Activated naive CD4-positive, alpha-beta T cell treated with anti-CD3 and anti-CD28 coated beads for 36 hours (primary cell): ENCODE measurements at regions not wholly inside any gene's neighbourhood (a gene's known extent, or its start where the extent isn't known, plus 50 kb on each side); places are given as distances from the start of the nearest gene placed in this dataset.
A peak's percentile ranks its signal among the peaks of the same experiment; 100 is the strongest.

ENCODE experiments used
- CTCF ChIA-PET: fragments of 350-600 bp; sonication (Branson Sonifier 250); formaldehyde crosslinking; loops from one replicate; lab custom pipeline; 2021; ENCODE audit warnings: antibody characterized with exemption; lab: Charles Lee
- DNase-seq: peaks from one replicate; pipeline ENCODE4 v3.0.0-alpha.2; 2020
- H3K27ac Mint-ChIP-seq: one replicate; pipeline ENCODE4 v1.8.0; 2021; ENCODE audit warnings: mild to moderate bottlenecking, mixed read lengths
- H3K27me3 Mint-ChIP-seq: one replicate; pipeline ENCODE4 v1.8.0; 2021; ENCODE audit warnings: low read depth, mixed read lengths
- H3K36me3 Mint-ChIP-seq: one replicate; pipeline ENCODE4 v1.8.0; 2021; ENCODE audit warnings: low read depth, mixed read lengths
- H3K4me1 Mint-ChIP-seq: one replicate; pipeline ENCODE4 v1.8.0; 2021; ENCODE audit warnings: low read depth, mixed read lengths
- H3K4me3 Mint-ChIP-seq: one replicate; pipeline ENCODE4 v1.8.0; 2021; ENCODE audit warnings: mild to moderate bottlenecking, moderate library complexity, mixed read lengths
- H3K9me3 Mint-ChIP-seq: one replicate; pipeline ENCODE4 v1.8.0; 2021; ENCODE audit warnings: mixed read lengths
- intact Hi-C: fragments of 100-400 bp; cut with micrococcal nuclease; formaldehyde crosslinking; loops from one replicate; pipeline ENCODE4 v1.15.1; 2023

GRCh38 chr10:105844676-105845570, 1203.8 kb downstream of the SORCS3 start:
- no peak overlapping the region for H3K4me3 Mint-ChIP-seq
- peaks cover 22% of the 10 kb centered on the region for H3K4me1 Mint-ChIP-seq
- H3K27me3 Mint-ChIP-seq = no peaks in the 10 kb centered on the region
- no peaks in the 10 kb centered on the region for H3K36me3 Mint-ChIP-seq
- CTCF ChIA-PET = no interaction called here
- DNase-seq = no peak
- no peak overlapping the region for H3K27ac Mint-ChIP-seq
- intact Hi-C loops = no loop called here
- H3K9me3 Mint-ChIP-seq = peaks cover 8% of the 10 kb centered on the region

GRCh38 chr10:105844241-105844640, 1203.2 kb downstream of the SORCS3 start:
- CTCF ChIA-PET = interaction anchor here (0.7 kb wide), 1 partner anchor 159 kb away, joined by 3 read pairs; no protein-coding TSS in a partner anchor
- DNase-seq = no peak
- intact Hi-C loops = no loop called here

GRCh38 chr10:105843786-105844185, 1202.7 kb downstream of the SORCS3 start:
- CTCF ChIA-PET = interaction anchor here (0.7 kb wide), 1 partner anchor 160 kb away, joined by 3 read pairs; no protein-coding TSS in a partner anchor
- Mint-ChIP-seq H3K36me3 (no peaks in the 10 kb centered on the region), H3K4me3 (no peak overlapping the region), H3K27me3 (no peaks in the 10 kb centered on the region), H3K9me3 (peaks cover 8% of the 10 kb centered on the region), H3K4me1 (peaks cover 28% of the 10 kb centered on the region), H3K27ac (no peak overlapping the region)
- no peak for DNase-seq
- intact Hi-C loops = no loop called here

More at GRCh38 chr10:105844241-105844640, 1203.2 kb downstream of the SORCS3 start:
- H3K4me3 Mint-ChIP-seq = no peak overlapping the region
- H3K27ac Mint-ChIP-seq = no peak overlapping the region
- H3K36me3 Mint-ChIP-seq = no peaks in the 10 kb centered on the region
- H3K9me3 Mint-ChIP-seq = peaks cover 8% of the 10 kb centered on the region
- peaks cover 26% of the 10 kb centered on the region for H3K4me1 Mint-ChIP-seq
- no peaks in the 10 kb centered on the region for H3K27me3 Mint-ChIP-seq

GRCh38 chr10:105840288-105840770, 1199.2 kb downstream of the SORCS3 start:
- intact Hi-C loops = no loop called here
- Mint-ChIP-seq H3K4me1 (peaks cover 37% of the 10 kb centered on the region), H3K36me3 (no peaks in the 10 kb centered on the region), H3K9me3 (peaks cover 4% of the 10 kb centered on the region), H3K27me3 (no peaks in the 10 kb centered on the region), H3K4me3 (no peak overlapping the region), H3K27ac (no peak overlapping the region)
- CTCF ChIA-PET = no interaction called here
- DNase-seq = no peak

GRCh38 chr10:105838392-105838791, 1197.3 kb downstream of the SORCS3 start:
- DNase-seq = no peak
- peak overlapping the region; percentile 68 for H3K4me3 Mint-ChIP-seq
- H3K27ac Mint-ChIP-seq = no peak overlapping the region
- peaks cover 27% of the 10 kb centered on the region for H3K4me1 Mint-ChIP-seq
- CTCF ChIA-PET = no interaction called here
- H3K9me3 Mint-ChIP-seq = no peaks in the 10 kb centered on the region
- intact Hi-C loops = loop anchor here (2.0 kb wide), 1 partner anchor 18 kb away; no protein-coding TSS in a partner anchor
- no peaks in the 10 kb centered on the region for H3K36me3 Mint-ChIP-seq
- no peaks in the 10 kb centered on the region for H3K27me3 Mint-ChIP-seq

- Mint-ChIP-seq H3K27me3 (no peaks in the 10 kb centered on the region), H3K36me3 (no peaks in the 10 kb centered on the region), H3K4me1 (peaks cover 25% of the 10 kb centered on the region), H3K9me3 (no peaks in the 10 kb centered on the region), H3K4me3 (peak overlapping the region; percentile 68), H3K27ac (no peak overlapping the region)
- no peak for DNase-seq
- CTCF ChIA-PET = no interaction called here
- intact Hi-C loops = loop anchor here (2.0 kb wide), 1 partner anchor 19 kb away; no protein-coding TSS in a partner anchor
Measured at GRCh38 chr10:105837951-105838350, 1196.9 kb downstream of the SORCS3 start.

- no peak overlapping the region for H3K27ac Mint-ChIP-seq
- CTCF ChIA-PET = no interaction called here
- H3K9me3 Mint-ChIP-seq = no peaks in the 10 kb centered on the region
- H3K36me3 Mint-ChIP-seq = no peaks in the 10 kb centered on the region
- no peak for DNase-seq
- H3K27me3 Mint-ChIP-seq = no peaks in the 10 kb centered on the region
- peaks cover 13% of the 10 kb centered on the region for H3K4me1 Mint-ChIP-seq
- intact Hi-C loops = no loop called here
- H3K4me3 Mint-ChIP-seq = no peak overlapping the region
Measured at GRCh38 chr10:105834261-105835059, 1193.4 kb downstream of the SORCS3 start.

- Mint-ChIP-seq H3K27ac (no peak overlapping the region), H3K4me3 (no peak overlapping the region)
- CTCF ChIA-PET = no interaction called here
Measured at GRCh38 chr10:105827133-105827532, 1186.0 kb downstream of the SORCS3 start.

GRCh38 chr10:105807935-105808587, 1167.0 kb downstream of the SORCS3 start:
- peaks cover 1% of the 10 kb centered on the region for H3K27me3 Mint-ChIP-seq
- peaks cover 2% of the 10 kb centered on the region for H3K36me3 Mint-ChIP-seq
- CTCF ChIA-PET = no interaction called here
- peaks cover 1% of the 10 kb centered on the region for H3K9me3 Mint-ChIP-seq
- H3K4me3 Mint-ChIP-seq = no peak overlapping the region
- intact Hi-C loops = no loop called here
- DNase-seq = no peak
- no peak overlapping the region for H3K27ac Mint-ChIP-seq
- no peaks in the 10 kb centered on the region for H3K4me1 Mint-ChIP-seq

More at GRCh38 chr10:105827133-105827532, 1186.0 kb downstream of the SORCS3 start:
- no peak for DNase-seq
- Mint-ChIP-seq H3K4me1 (no peaks in the 10 kb centered on the region), H3K27me3 (no peaks in the 10 kb centered on the region), H3K9me3 (peaks cover 1% of the 10 kb centered on the region), H3K36me3 (no peaks in the 10 kb centered on the region)
- intact Hi-C loops = no loop called here

- H3K9me3 Mint-ChIP-seq = peaks cover 2% of the 10 kb centered on the region
- intact Hi-C loops = no loop called here
- CTCF ChIA-PET = no interaction called here
- H3K4me1 Mint-ChIP-seq = no peaks in the 10 kb centered on the region
- no peaks in the 10 kb centered on the region for H3K36me3 Mint-ChIP-seq
- no peak overlapping the region for H3K4me3 Mint-ChIP-seq
- no peaks in the 10 kb centered on the region for H3K27me3 Mint-ChIP-seq
- no peak overlapping the region for H3K27ac Mint-ChIP-seq
- no peak for DNase-seq
Measured at GRCh38 chr10:105803206-105803605, 1162.1 kb downstream of the SORCS3 start.

GRCh38 chr10:105800641-105801040, 1159.6 kb downstream of the SORCS3 start:
- Mint-ChIP-seq H3K36me3 (no peaks in the 10 kb centered on the region), H3K4me1 (no peaks in the 10 kb centered on the region), H3K4me3 (no peak overlapping the region), H3K27ac (no peak overlapping the region), H3K27me3 (no peaks in the 10 kb centered on the region), H3K9me3 (peaks cover 2% of the 10 kb centered on the region)
- no peak for DNase-seq
- CTCF ChIA-PET = no interaction called here
- intact Hi-C loops = no loop called here
